ENCODE measurements at regions not wholly inside any gene's neighbourhood (a gene's known extent, or its start where the extent isn't known, plus 50 kb on each side); places are given as distances from the start of the nearest gene placed in this dataset.

GRCh38 chr3:82085356-82085755 lies 323.9 kb upstream of the GBE1 start:
- TF ChIP-seq EZH2 (IDR thresholded peaks at IDR 0.05; ENCODE audit: insufficient read depth, poor library complexity, severe bottlenecking): no peak
- no peak for TF ChIP-seq EZH2phosphoT487 (IDR thresholded peaks at IDR 0.05; ENCODE audit: insufficient read depth, low read depth)
